H1 (cell line): ENCODE measurements at regions not wholly inside any gene's neighbourhood (a gene's known extent, or its start where the extent isn't known, plus 50 kb on each side); places are given as distances from the start of the nearest gene placed in this dataset.

Experiments
- CTCF ChIA-PET: fragments of 300-600 bp; sonication (Branson Sonifier 250); formaldehyde crosslinking; loops from one replicate; lab custom pipeline; 2021; ENCODE audit not compliant: partially characterized antibody; lab: Charles Lee
- POLR2A ChIA-PET: fragments of 300-600 bp; sonication (Branson Sonifier 250); formaldehyde crosslinking; loops from one replicate; lab custom pipeline; 2021; ENCODE audit warnings: inconsistent platforms; ENCODE audit not compliant: partially characterized antibody; lab: Charles Lee
- DNase-seq, 2 experiments: peaks; one replicate each; pipeline versions ENCODE4 v3.0.0 to v3.0.0-alpha.2; 2010 to 2022; ENCODE audit warnings: low spot score in 2 of 2, low read depth in 1 of 2, mixed read lengths in 1 of 2
- FAIRE-seq: peaks from 2 replicates; lab custom pipeline; 2011; peaks lifted over from hg19 to GRCh38; lab: Jason Lieb, UNC
- H2AFZ ChIP-seq: 2 replicates; pipeline ENCODE4 v1.8.1; 2012; ENCODE audit warnings: low read length, inconsistent platforms
- H2AK5ac ChIP-seq: 2 replicates; pipeline ENCODE4 v1.6.1; 2013; ENCODE audit warnings: low read depth, low read length
- H2BK120ac ChIP-seq: replicated peaks from 2 replicates; pipeline ENCODE3; 2013; ENCODE audit warnings: low read depth, low read length, inconsistent platforms
- H2BK12ac ChIP-seq: 2 replicates; pipeline ENCODE4 v1.6.1; 2013; ENCODE audit warnings: low read depth, low read length
- H2BK15ac ChIP-seq: 2 replicates; pipeline ENCODE4 v1.6.1; 2013; ENCODE audit warnings: low read length
- H2BK20ac ChIP-seq: 2 replicates; pipeline ENCODE4 v1.6.1; 2013; ENCODE audit warnings: low read length
- H2BK5ac ChIP-seq: 2 replicates; pipeline ENCODE4 v1.6.1; 2013; ENCODE audit warnings: low read depth, low read length
- H3K14ac ChIP-seq: 2 replicates; pipeline ENCODE4 v1.6.1; 2013; ENCODE audit warnings: inconsistent platforms; ENCODE audit not compliant: insufficient read length
- H3K18ac ChIP-seq: 2 replicates; pipeline ENCODE4 v1.6.1; 2013; ENCODE audit warnings: low read length; ENCODE audit errors: extremely low read depth
- H3K23ac ChIP-seq: 2 replicates; pipeline ENCODE4 v1.6.1; 2013; ENCODE audit warnings: inconsistent platforms; ENCODE audit not compliant: insufficient read length
- H3K23me2 ChIP-seq: 2 replicates; pipeline ENCODE4 v1.6.1; 2013; ENCODE audit warnings: low read depth, low read length
- H3K27ac ChIP-seq: 2 replicates; pipeline ENCODE4 v1.6.1; 2011; ENCODE audit warnings: low read depth, low read length, inconsistent platforms
- H3K27me3 ChIP-seq, 4 experiments: replicated peaks in 1 of 4; 1 replicate in 1 of 4; 2 replicates in 3 of 4; pipeline versions ENCODE4 v1.6.1 to v1.8.1; 2011 to 2013; ENCODE audit warnings: low read length in 3 of 4, mild to moderate bottlenecking in 3 of 4, inconsistent platforms in 2 of 4, mixed read lengths in 2 of 4, moderate library complexity in 1 of 4; ENCODE audit not compliant: control insufficient read depth in 3 of 4, insufficient read depth in 3 of 4; ENCODE audit errors: extremely low read depth in 1 of 4
- H3K36me3 ChIP-seq, 4 experiments: 2 replicates each; pipeline versions ENCODE4 v1.6.1 to v1.8.1; 2011 to 2013; ENCODE audit warnings: mild to moderate bottlenecking in 4 of 4, low read length in 3 of 4, moderate library complexity in 2 of 4, control low read depth in 1 of 4, inconsistent platforms in 1 of 4; ENCODE audit not compliant: insufficient read depth in 4 of 4, control insufficient read depth in 2 of 4
- H3K4ac ChIP-seq: replicated peaks from 2 replicates; pipeline ENCODE3; 2013; ENCODE audit warnings: low read length, low read depth, mixed read lengths, inconsistent platforms; ENCODE audit not compliant: insufficient read length
- H3K4me1 ChIP-seq, 4 experiments: replicated peaks in 1 of 4; 1 replicate in 1 of 4; 2 replicates in 3 of 4; pipeline versions ENCODE4 v1.6.1 to v1.8.1; 2011 to 2013; ENCODE audit warnings: low read length in 3 of 4, inconsistent platforms in 2 of 4, mixed read lengths in 1 of 4; ENCODE audit not compliant: insufficient read depth in 4 of 4, control insufficient read depth in 3 of 4
- H3K4me2 ChIP-seq, 2 experiments: 2 replicates each; pipeline versions ENCODE4 v1.6.1 to v1.8.1; 2011 to 2013; ENCODE audit warnings: low read depth in 2 of 2, low read length in 2 of 2, control low read depth in 1 of 2, inconsistent platforms in 1 of 2, mild to moderate bottlenecking in 1 of 2; ENCODE audit not compliant: insufficient read depth in 1 of 2
- H3K4me3 ChIP-seq, 4 experiments: fragments of 200-600, 300-600 bp in 1 of 4; sonication (generic), shearing (Covaris generic), sonication (Bioruptor Twin) in 1 of 4; 2 replicates each; pipeline versions ENCODE4 v1.5.1 to v1.8.1; 2011 to 2016; ENCODE audit warnings: low read length in 4 of 4, low read depth in 3 of 4, control low read depth in 2 of 4, inconsistent platforms in 2 of 4, mild to moderate bottlenecking in 2 of 4, mixed read lengths in 1 of 4, moderate library complexity in 1 of 4; ENCODE audit not compliant: insufficient read depth in 2 of 4; ENCODE audit errors: extremely low read depth in 1 of 4
- H3K56ac ChIP-seq: replicated peaks from 2 replicates; pipeline ENCODE3; 2013; ENCODE audit warnings: low read depth, mild to moderate bottlenecking, mixed read lengths, low read length, inconsistent platforms; ENCODE audit not compliant: insufficient read length
- H3K79me1 ChIP-seq: 2 replicates; pipeline ENCODE4 v1.6.1; 2013; ENCODE audit warnings: low read depth, low read length, control low read depth
- H3K79me2 ChIP-seq, 2 experiments: 2 replicates each; pipeline versions ENCODE4 v1.6.1 to v1.8.1; 2012 to 2013; ENCODE audit warnings: low read length in 2 of 2, mild to moderate bottlenecking in 2 of 2, inconsistent platforms in 1 of 2; ENCODE audit not compliant: insufficient read depth in 2 of 2, control insufficient read depth in 1 of 2
- H3K9ac ChIP-seq, 4 experiments: replicated peaks in 1 of 4; 1 replicate in 1 of 4; 2 replicates in 3 of 4; pipeline versions ENCODE4 v1.6.1 to v1.8.1; 2011 to 2013; ENCODE audit warnings: low read depth in 3 of 4, low read length in 3 of 4, control low read depth in 2 of 4, mild to moderate bottlenecking in 2 of 4, moderate library complexity in 2 of 4, inconsistent platforms in 1 of 4; ENCODE audit errors: extremely low read depth in 1 of 4
- H3K9me3 ChIP-seq, 2 experiments: 2 replicates each; pipeline versions ENCODE4 v1.6.1 to v1.8.1; 2012 to 2013; ENCODE audit warnings: mild to moderate bottlenecking in 2 of 2, moderate library complexity in 2 of 2, control low read depth in 1 of 2, inconsistent platforms in 1 of 2, low read depth in 1 of 2, low read length in 1 of 2, mixed read lengths in 1 of 2; ENCODE audit not compliant: insufficient read depth in 2 of 2
- H4K20me1 ChIP-seq, 2 experiments: replicated peaks in 1 of 2; 2 replicates each; pipeline versions ENCODE3 to v1.8.1; 2011 to 2013; ENCODE audit warnings: inconsistent platforms in 2 of 2, low read length in 2 of 2, mild to moderate bottlenecking in 1 of 2; ENCODE audit not compliant: insufficient read depth in 2 of 2, control insufficient read depth in 1 of 2
- H4K5ac ChIP-seq: 2 replicates; pipeline ENCODE4 v1.6.1; 2013; ENCODE audit warnings: low read length, low read depth, mixed read lengths, inconsistent platforms; ENCODE audit not compliant: insufficient read length
- H4K8ac ChIP-seq: 2 replicates; pipeline ENCODE4 v1.8.0; 2013; ENCODE audit warnings: mild to moderate bottlenecking, moderate library complexity, low read length, inconsistent platforms; ENCODE audit not compliant: insufficient read depth; ENCODE audit errors: extremely low read depth
- H4K91ac ChIP-seq: replicated peaks from 2 replicates; pipeline ENCODE3; 2013; ENCODE audit warnings: low read length, mixed read lengths, inconsistent platforms; ENCODE audit not compliant: insufficient read length
- CBX8 ChIP-seq: fragments of 300-800, 300-1000 bp; sonication (generic); IDR thresholded peaks from 2 replicates; pipeline ENCODE4 v1.7.1; 2016; ENCODE audit warnings: low read depth, low read length, borderline replicate concordance
- SIN3A ChIP-seq, 2 experiments: IDR thresholded peaks in 1 of 2; conservative IDR thresholded peaks in 1 of 2; 2 replicates each; pipeline ENCODE4 v1.6.1; 2011 to 2012; ENCODE audit warnings: low read length in 2 of 2, improper control_type of control experiment in 1 of 2, low read depth in 1 of 2, mild to moderate bottlenecking in 1 of 2
- TBP ChIP-seq: IDR thresholded peaks from 2 replicates; pipeline ENCODE4 v1.6.1; 2011; ENCODE audit warnings: low read depth, low read length, improper control_type of control experiment
- TCF12 ChIP-seq: IDR thresholded peaks from 2 replicates; pipeline ENCODE4 v1.6.1; 2011; ENCODE audit warnings: low read depth, mild to moderate bottlenecking, low read length
- whole genome bisulfite sequencing, 2 experiments: shearing (Covaris generic) in 1 of 2; methylation state at CpG; one replicate each; pipeline versions ENCODE4 v1.1.6 to v1.1.7; 2013 to 2015; ENCODE audit warnings: low lambda C conversion rate in 2 of 2, mixed read lengths in 2 of 2, inconsistent platforms in 1 of 2, low coverage in 1 of 2, missing lambda C conversion rate in 1 of 2; ENCODE audit not compliant: insufficient replicate concordance in 2 of 2, insufficient coverage in 1 of 2, insufficient read length in 1 of 2; ENCODE audit errors: extremely low coverage in 1 of 2, missing lambda C conversion rate in 1 of 2; 5-methylcytosine and 5-hydroxymethylcytosine counted together

GRCh38 chr4:116551806-116552205 lies 533.6 kb downstream of the TRAM1L1 start:
- H2AFZ ChIP-seq: no peak overlapping the region; the same call in 1 of the 2 replicates
- H3K79me2 ChIP-seq: no peaks in the 10 kb centered on the region
- no peak overlapping the region for H2BK12ac ChIP-seq
- no peak overlapping the region for H4K8ac ChIP-seq
- H2BK20ac ChIP-seq: no peak overlapping the region
- H3K56ac ChIP-seq: no peak overlapping the region
- WGBS, 2 experiments: 89% methylated on average over 1 of the region's 1 CpG; no CpG with 5 or more reads in 1 of the 2 experiments
- H2BK15ac ChIP-seq: no peak overlapping the region
- TF ChIP-seq SIN3A (conservative IDR thresholded peaks at IDR 0.05 in 1 of 2, IDR thresholded peaks at IDR 0.05 in 1 of 2; ENCODE audit: low read depth in 1 of 2, low read length in 2 of 2) (no peak), TCF12 (no peak), CBX8 (no peak), TBP (no peak)
- H4K5ac ChIP-seq: no peak overlapping the region
- no peaks in the 10 kb centered on the region for H4K20me1 ChIP-seq
- POLR2A ChIA-PET: no interaction called here
- H4K91ac ChIP-seq: no peak overlapping the region
- no peak overlapping the region for H3K18ac ChIP-seq
- no peaks in the 10 kb centered on the region for H3K27me3 ChIP-seq
- no peaks in the 10 kb centered on the region for H3K9me3 ChIP-seq
- H3K4ac ChIP-seq: no peak overlapping the region
- H2AK5ac ChIP-seq: no peak overlapping the region
- H3K27ac ChIP-seq: no peak overlapping the region
- no peak overlapping the region for H3K4me3 ChIP-seq
- no peak overlapping the region for H3K4me2 ChIP-seq
- H3K36me3 ChIP-seq: no peaks in the 10 kb centered on the region
- H3K23ac ChIP-seq: no peak overlapping the region
- H3K4me1 ChIP-seq: no peaks in the 10 kb centered on the region
- CTCF ChIA-PET: no interaction called here
- H3K23me2 ChIP-seq: no peaks in the 10 kb centered on the region
- no peak overlapping the region for H2BK120ac ChIP-seq
- no peak for DNase-seq
- no peak overlapping the region for H2BK5ac ChIP-seq
- no peak overlapping the region for H3K14ac ChIP-seq
- no peaks in the 10 kb centered on the region for H3K79me1 ChIP-seq
- no peak for FAIRE-seq
- H3K9ac ChIP-seq: no peak overlapping the region
